COLO668 (cell line): ENCODE measurements at regions not wholly inside any gene's neighbourhood (a gene's known extent, or its start where the extent isn't known, plus 50 kb on each side); places are given as distances from the start of the nearest gene placed in this dataset.
A peak's percentile ranks its signal among the peaks of the same experiment; 100 is the strongest.

Source experiments
- DNase-seq: peaks from one replicate; lab custom pipeline; 2025; ENCODE audit not compliant: unreplicated experiment; lab: John Stamatoyannopoulos, UW

DNA sequence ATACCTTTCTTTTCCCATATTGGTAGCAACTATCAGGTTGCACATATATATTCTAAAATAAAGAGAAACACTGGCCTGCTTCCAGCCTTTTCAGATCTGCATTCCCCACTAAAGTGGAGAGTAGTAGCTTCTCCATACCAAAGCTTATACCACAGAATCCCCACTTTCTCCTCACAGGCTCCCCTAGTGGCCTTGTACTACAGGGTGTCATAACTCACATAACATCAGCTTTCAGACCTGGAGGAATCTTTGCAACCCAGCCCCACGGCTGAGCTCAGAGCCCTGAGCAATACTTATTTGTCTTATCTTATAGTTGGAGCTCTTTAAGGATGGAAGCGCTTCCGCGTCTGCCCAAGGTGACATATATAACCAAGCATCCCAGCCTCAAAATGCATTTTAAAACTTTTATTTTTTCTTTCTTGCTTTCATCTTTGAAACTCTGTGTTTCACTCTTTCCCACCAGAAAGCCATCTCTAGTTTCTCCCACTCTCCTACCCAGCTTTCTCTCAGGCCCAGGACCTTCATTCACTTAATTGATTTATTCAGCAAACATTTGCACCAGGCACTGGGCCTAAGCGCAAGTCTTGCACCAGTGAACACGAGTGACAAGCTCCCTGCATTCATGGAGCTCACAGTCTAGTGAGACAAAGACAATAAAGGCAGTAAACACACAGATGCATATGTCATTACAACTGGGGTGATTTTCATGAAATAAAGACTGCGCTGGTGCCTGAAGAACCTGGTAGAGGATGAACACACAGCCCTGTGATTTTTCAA is 254.7 kb downstream of the IPO8 start:
- peak; percentile 4 for DNase-seq

DNA sequence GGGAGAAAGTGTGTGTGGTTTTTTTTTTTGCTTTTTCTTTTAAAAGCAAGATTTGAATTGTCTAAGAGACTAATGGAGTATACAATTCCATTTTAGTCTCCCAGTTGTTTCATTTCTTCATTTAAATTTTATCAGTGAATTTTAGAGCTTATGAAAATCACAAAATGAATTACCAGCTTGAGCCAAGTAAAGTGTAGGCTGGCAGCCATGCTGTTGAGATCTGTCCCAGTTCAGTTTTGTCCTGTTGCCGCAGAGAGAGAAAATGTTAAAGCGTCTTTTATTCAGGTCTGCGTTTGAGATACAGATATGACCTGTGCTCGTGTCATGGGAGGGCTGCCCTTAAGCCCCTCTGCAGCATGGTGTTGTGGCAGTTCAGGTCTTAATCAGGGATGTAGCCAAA is 256.5 kb downstream of the IPO8 start:
- DNase-seq = no peak

DNA sequence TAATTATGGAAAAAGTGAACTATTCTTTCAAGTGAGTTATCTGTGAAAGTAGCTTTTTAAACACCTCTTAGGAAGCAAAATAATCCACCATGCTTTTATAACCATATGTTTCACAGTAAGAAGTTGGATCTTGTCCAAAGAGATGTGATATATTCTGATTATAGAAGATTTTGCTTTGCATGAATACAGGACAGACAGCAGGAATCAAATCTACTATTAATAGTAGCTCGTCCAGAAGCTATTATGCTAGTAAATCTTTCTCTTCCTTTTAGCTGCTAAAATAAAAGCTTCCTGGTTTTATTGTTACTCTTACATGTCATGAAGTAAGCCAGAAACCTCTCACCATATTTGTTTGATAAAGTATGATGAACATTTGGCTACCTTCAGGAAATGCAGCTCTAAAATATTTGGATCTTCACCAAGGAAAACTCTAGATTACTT is 257.0 kb downstream of the IPO8 start:
- no peak for DNase-seq

DNA sequence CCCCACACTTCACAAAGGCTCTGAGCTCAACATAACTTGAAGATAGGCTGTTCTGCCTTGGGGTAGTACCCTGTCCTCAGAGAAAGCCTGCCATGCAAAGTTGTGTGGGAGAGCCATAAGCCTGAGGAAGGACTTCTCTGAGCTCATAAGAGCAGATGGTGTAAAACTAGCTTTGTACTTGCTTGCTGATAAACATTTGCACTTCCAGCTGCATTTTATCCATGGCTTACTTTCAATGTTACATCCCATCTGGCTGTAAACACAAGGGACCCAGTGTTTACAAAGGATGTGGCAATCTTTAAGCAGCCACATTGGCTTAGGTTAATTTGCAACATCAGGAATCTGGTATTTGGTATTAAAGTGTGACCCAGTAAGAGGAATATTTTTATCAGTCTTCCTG is 258.1 kb downstream of the IPO8 start:
- DNase-seq = no peak

DNA sequence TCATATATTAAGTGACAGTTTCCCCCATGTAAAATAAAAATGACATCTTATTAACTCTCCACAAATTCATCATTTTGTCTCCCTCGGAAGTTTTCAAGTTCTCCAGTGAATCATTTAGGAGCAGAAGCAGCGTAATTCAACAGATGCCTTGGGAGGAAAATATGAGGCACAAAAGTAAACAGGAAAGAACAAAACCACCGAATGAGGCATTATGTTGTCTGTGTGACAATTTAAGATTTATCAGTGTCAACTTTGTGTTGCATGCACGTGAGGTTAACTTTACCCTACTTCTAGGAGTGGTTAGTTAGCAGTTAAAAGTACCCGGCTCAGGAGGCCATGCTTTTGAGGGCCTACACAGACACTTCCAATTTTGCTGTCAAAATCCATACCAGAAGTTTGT is 258.6 kb downstream of the IPO8 start:
- DNase-seq = no peak

DNA sequence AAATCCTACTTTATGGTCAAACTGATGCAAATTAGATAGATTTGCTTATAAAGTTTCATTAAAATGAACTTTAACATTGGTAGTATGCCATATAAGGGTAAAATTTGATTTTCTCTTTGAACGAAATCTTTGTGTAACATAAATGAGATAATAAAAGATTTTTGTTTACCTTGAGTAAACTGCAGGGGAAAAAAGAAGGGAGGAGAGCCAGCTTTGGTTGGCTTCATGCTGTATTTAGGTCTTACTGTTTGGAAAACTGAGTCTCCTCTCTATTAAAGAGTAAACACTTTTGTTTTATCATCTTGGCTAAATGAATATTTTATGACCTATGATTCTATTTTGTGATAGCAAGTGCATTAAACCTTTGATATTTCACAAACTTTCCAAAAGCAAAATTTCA is 267.6 kb downstream of the IPO8 start:
- DNase-seq = no peak

DNA sequence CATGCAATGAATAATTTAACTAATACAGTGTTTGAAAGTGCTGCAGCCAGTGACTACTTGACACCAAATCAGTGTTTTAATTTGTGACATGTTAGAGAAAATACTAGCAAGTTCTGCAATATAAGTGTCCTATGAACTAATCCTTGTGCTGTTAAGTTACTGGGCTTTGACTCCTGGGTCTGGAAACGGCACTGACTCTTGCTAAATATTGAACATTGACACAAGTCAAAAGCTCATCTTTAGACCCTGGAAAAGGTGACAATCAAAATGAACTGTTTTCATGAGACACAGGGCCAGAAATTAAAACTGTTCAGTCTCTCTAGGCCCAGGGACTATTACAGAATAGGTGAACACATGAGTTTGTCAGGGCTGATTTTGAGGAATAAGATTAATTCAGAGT is 268.1 kb downstream of the IPO8 start:
- DNase-seq = no peak

DNA sequence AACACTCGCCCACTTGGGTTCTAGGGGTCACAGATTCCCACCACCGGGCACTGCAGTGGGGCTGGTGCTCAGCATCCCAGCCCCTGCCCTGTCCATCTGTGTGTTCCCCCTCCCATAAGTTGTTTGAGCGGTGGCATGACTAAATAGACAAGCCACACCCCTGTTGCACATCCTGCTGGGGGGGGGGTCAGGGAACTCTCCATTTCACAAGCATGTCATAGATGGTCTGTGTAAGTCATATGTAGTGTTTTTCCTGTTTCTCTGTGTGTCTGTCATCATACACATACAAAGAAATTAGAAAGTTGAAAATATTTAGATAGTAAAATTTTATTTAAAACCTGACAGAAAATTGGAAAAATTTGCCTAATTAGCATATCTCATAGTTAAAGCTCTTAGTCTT is 270.2 kb downstream of the IPO8 start:
- no peak for DNase-seq

DNA sequence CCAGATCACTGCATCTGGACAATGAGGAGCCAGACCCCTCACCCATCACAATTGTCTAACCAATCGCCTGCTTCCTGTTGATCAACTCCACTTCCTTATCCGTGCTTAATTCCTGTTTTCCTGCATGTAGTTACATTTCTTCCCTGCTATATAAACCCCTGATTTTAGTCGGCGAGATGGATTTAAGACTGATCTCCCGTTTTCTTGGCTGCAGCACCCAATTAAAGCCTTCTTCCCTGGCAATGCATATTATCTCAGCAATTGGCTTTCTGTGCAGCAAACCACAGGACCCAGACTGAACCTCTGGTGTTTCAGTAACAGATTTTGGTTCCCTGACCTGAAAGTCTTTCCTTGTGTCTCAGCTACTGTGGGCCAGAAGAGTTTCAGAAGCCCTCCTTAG is 272.3 kb downstream of the IPO8 start:
- no peak for DNase-seq

DNA sequence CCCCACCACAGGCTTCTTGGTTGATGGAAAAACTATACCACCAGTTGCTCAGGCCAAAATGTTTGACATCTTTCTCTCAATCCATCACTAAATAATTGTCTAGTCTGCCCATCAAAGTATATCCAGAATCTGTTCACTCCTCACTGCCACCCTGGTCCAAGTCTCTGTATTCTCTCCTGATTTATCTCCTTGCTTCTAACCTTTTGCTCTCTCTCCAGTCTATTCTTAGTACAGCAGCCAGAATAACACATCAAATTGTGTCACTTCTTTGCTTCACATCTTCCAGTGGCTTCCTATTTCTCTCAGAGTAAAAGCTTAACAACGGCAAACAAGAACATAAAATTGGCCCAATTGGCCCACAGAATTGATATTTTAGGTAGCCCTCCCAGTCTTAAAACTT is 272.8 kb downstream of the IPO8 start:
- no peak for DNase-seq

DNA sequence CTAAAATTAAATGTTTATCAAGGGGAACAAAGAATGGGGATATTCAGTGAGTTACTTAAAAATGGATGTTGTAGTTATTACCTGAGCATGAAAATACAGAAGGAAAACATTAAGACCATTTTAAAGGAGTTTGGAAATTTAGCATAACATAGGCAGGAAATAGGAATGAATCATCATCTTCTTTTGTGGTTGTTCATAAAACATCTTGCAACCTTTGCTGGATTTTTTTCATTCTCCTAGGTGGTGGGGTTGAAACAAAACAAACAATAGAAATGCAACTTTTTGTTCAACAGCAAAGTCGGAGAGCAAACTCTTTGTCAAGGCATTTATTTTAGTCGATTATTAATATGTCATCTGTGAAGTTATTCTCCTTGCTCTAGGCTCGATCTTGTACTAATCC is 275.1 kb downstream of the IPO8 start:
- DNase-seq = no peak

DNA sequence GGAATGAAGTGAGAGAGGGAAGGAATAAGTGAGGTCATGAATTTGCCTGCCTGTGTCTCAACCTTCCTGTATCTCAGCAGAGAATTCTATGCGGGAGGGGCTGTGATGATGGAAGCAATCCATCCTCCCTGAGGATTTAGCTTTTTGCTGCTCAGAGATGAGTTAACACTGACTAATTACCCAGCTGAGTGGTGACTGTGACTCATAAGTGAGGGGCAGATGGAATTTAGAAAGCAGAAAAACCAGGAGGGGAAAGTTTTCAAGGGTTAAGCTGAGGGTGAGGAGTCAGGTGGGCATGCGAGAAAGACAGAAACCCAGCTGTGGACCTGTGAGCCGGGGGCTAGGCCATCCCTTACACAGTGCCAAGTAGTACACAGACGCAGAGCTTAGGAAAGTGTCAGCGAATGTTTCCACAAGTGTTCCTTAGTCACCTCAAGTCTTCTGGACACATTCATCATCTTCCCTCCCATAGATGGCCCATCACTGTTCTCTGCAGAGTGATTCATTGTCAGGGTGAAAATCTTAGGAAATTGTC is 277.9 kb downstream of the IPO8 start:
- no peak for DNase-seq

DNA sequence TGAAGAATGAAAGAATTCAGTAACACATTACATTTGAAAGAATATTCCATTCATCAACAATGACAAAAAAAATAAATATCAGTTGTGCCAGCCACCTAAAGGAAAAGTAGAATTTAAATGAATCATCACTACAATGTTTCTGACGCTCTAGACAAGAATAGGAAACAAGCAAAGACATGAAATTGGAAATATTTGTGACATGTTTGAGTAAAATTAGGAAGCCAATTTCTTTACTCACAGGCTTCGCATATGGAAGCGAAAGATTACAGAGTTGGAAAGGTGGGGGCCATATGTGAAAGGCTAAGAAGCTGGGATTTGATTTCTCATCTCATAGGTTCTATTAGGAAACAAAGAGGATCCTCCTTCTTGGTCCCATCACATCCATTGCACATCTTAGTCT is 279.0 kb downstream of the IPO8 start:
- no peak for DNase-seq

DNA sequence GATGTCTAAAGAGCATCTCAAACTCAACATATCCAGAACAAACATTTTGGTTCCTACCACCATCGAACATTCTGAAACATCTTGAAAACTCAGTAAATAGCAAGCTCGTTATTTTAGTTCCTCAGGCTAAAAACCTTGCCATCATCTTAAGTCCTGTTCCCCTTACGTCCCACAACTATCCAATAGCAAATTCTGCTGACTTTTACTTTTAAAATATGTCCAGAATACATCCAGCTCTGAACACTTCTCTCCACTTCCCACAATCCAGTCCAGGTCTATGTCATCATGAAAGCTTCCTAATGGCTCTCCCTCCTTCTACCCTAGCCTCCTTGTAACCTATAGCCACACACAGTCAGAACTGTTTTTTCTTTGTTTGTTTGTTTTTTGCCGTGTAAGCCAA is 279.9 kb downstream of the IPO8 start:
- DNase-seq = no peak

DNA sequence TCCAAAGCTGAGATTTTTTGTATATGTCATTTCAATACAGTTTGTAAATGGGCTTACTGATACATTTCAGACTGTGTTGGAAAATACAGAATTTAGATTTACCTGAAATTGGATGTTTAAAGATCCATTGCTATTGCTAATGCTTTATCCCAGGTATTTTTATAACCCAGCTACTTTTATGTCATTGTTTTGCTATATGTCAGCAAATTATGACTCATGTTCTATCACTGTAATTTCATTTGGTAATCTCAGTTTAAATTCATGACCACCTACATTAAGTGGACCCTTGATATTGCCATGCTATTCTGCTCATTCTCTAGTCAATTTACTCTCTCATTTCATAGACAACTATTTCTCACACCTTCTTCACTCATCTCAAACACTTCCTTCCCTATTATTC is 281.2 kb downstream of the IPO8 start:
- DNase-seq = no peak

DNA sequence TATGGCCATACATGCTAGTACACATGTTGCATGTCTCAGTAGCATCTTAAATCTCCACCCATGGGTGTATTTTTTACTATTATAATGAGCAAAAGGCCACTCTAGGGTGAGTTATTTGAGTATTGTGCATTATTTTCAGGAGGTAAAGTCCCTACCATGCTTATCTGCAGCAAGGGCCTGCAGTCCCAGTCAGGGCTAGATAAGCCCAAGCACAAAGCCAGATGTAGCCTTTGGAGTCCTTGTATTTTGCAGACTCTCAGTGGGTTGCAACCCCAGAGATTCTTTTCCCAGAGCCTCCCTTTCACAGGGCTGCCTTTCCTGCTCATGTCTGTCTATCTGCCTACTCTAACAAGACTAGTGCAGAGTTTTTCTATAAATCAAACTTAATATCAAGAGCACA is 295.3 kb downstream of the IPO8 start:
- no peak for DNase-seq

DNA sequence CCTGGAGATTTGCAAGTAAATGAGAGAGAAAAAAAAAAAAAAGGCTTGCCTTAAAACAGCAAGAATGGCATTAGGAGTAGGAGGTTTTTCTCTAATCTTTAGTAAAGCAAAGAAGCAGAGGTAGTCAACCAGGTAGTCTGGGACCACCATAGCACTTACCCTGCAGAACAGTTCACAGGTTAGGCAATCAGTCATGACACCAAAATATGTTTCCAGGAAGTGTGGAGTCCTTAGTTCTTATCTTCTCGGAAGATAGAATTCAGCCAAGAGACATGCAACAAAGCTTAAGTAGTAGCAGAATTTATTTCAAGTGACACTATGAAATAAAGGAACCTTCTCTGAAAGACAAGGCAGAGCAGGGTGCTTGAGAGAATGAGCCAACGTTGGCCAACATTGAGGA is 295.8 kb downstream of the IPO8 start:
- no peak for DNase-seq

DNA sequence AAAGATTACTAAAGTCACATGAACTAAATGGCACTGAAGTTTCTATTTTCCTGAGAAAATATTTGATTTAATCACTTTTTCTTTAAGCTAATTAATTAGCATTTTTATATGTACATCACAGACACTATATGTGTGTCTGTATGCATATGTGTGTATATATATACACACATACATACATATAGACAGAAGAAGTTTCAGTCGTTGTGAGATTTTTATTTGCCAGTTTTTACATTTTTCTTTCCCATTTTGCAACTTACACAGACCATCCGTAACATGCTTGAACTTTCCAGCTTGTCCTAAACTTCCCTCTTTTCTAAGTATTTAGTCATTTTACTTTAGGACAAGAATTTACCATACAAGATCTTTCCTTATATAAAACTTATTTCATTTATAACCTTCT is 299.1 kb downstream of the IPO8 start:
- DNase-seq = no peak

DNA sequence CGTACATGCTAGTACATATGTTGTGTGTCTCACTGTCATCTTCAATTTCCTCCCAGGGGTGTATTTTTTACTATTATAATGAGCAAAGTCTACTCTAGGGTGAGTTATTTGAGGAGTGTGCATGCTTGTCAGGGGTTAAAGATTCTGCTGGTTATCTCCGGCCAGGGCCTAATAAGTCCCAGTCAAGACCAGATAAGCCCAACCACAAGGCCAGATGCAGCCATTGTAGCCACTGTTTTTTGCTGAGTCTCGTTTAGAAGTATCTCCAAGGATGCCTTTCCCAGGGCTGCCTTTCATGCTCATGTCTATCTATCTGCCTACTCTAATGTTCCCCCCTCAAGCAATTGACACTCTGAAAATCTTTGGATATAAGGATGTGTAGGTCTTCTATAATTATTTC is 300.5 kb downstream of the IPO8 start:
- DNase-seq = no peak

DNA sequence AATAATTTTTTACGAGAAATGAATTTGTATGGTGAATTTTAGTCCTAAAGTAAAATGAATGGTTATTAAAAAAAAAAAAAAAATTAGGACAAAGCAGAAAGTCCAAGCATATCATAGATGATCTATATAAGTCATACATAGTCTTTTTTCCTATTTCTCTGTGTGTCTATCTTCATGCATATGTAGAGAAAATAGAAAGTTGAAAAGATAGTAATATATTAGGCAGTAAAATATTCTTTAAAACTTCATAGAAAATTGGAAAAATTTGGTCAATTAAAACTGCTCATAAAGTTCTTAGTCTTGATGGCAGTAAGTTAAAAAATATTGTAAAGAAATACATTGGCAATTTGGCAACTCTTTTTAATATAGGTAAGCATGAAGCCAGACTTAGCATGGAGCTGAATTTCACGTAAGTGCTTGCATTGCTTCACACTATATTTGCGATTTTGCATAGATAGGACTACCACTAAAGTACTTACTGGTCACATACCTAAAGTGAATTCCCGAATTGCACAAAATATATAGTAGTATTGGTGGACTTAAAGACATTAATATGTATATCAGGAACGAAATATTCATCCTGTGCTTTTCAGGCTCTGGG is 303.8 kb downstream of the IPO8 start:
- DNase-seq = no peak

DNA sequence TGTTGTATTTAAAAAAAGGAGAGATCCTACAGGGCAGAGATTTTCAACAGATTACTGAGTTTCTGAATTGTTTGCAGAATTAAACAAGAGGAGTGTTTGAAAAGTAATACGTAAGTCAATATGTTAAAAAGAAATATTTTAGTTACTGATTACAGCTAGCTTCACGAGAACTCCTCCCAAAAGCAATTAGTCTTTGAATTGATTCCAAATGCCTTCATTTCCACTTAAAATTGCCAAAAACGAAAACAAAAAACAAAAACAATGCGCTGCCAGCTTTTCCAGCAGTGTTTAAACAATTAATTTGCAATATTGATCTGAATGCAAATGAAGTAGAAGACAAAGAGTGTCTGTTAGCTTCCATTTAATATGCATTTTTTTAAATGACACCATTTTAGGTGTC is 310.0 kb downstream of the IPO8 start:
- no peak for DNase-seq

DNA sequence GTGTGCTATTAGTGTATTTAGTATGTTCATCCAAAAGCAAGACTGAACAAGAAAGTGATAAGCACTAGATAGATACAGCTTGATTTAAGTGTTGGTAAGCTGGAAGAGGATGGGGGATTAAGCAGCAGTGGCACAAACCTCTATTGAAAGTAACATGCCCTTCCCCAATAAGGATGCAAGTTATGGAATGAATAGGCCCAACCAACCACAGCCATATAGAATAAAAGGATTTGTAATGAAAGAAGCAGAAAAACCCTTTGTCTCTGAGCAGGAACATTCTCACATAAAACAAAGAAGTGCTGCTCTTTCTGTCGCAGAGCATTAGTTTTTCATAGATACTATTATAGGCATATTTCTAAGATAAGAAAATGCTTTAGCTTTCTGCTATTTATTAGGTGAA is 310.7 kb downstream of the IPO8 start:
- no peak for DNase-seq

DNA sequence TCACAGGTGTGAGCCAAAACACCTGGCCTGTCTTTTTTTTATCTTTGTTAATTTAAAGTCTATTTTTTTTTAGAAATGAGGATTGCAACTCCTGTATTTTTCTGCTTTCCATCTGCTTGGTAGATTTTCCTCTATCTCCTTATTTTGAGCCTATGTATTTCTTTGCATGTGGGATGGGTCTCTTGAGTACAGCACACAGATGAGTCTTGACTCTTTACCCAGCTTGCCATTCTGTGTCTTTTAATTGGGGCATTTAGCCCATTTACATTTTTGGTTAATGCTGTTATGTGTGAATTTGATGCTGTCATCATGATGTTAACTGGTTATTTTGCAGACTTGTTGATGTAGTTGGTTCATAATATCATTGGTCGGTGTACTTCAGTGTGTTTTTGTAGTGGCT is 317.4 kb downstream of the IPO8 start:
- no peak for DNase-seq
